ENCODE measurements at regions not wholly inside any gene's neighbourhood (a gene's known extent, or its start where the extent isn't known, plus 50 kb on each side); places are given as distances from the start of the nearest gene placed in this dataset.

DNA sequence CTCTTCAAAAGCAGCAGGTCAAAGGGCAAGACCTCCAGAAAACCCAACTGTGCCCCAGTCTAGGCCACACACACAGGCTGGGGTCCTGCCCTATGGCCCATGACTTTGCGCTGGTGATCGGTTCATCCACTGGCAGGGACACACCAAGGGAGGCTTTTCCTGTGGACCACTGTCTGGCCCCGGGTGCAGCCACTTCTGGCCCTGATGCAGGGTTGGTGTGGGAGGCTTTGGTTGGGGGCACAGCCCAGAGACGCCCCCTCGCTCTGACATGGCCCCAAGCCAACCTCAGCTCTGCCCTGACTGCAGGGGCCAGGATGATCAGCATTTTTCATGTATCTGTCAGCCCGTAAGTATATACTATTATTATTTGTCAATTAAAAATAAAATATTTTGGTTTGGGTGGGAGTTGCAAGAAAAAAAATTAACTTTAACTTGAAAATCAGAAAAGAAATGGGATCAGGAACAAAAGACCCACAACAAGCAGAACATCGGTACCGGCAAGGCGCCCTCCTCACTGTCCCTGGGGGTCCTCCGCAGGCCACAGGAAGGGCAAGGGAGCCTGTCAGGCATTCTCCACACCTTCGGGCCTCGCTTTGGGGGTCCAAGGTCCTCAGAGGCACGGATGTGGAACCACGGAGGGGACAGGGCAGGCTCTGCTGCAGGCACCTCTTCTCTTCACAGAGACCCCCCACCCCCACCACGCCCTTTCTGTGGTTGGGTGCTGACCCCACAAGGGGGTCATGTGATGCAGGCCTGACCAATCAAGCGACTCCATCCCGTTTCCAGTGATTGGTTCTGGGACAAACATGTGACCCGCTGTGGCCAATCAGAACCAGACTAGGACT lies 181.5 kb upstream of the SFSWAP start:
- TF ChIP-seq, protein P1, sequence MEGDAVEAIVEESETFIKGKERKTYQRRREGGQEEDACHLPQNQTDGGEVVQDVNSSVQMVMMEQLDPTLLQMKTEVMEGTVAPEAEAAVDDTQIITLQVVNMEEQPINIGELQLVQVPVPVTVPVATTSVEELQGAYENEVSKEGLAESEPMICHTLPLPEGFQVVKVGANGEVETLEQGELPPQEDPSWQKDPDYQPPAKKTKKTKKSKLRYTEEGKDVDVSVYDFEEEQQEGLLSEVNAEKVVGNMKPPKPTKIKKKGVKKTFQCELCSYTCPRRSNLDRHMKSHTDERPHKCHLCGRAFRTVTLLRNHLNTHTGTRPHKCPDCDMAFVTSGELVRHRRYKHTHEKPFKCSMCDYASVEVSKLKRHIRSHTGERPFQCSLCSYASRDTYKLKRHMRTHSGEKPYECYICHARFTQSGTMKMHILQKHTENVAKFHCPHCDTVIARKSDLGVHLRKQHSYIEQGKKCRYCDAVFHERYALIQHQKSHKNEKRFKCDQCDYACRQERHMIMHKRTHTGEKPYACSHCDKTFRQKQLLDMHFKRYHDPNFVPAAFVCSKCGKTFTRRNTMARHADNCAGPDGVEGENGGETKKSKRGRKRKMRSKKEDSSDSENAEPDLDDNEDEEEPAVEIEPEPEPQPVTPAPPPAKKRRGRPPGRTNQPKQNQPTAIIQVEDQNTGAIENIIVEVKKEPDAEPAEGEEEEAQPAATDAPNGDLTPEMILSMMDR (IDR thresholded peaks at IDR 0.05; ENCODE audit: low read length), result no peak
- no peak for TF ChIP-seq EZH2 (IDR thresholded peaks at IDR 0.05; ENCODE audit: borderline replicate concordance, low read length)

Measured in OCI-LY1 (cell line).